DOHH2 (cell line): ENCODE measurements at regions not wholly inside any gene's neighbourhood (a gene's known extent, or its start where the extent isn't known, plus 50 kb on each side); places are given as distances from the start of the nearest gene placed in this dataset.

Source experiments
- H3F3A ChIP-seq: fragments of 200-600 bp; sonication (generic), shearing (Covaris generic); 2 replicates; pipeline ENCODE4 v1.6.0; 2016; ENCODE audit warnings: antibody characterized with exemption, mild to moderate bottlenecking; ENCODE audit not compliant: control insufficient read depth, insufficient read depth
- H3K27ac ChIP-seq: fragments of 200-600 bp; sonication (generic); 2 replicates; pipeline ENCODE4 v1.5.1; 2014; ENCODE audit warnings: low read depth, mild to moderate bottlenecking, low read length, moderate library complexity
- H3K27me3 ChIP-seq: fragments of 200-600 bp; sonication (generic); 2 replicates; pipeline ENCODE4 v1.6.1; 2014; ENCODE audit warnings: mild to moderate bottlenecking, low read length, mixed read lengths; ENCODE audit not compliant: control insufficient read depth
- H3K36me3 ChIP-seq: fragments of 200-600 bp; sonication (generic); 2 replicates; pipeline ENCODE4 v1.6.1; 2014; ENCODE audit warnings: mild to moderate bottlenecking, low read length, moderate library complexity, mixed read lengths; ENCODE audit not compliant: control insufficient read depth
- H3K4me1 ChIP-seq: fragments of 200-600 bp; sonication (generic); 2 replicates; pipeline ENCODE4 v1.6.1; 2014; ENCODE audit warnings: mild to moderate bottlenecking, low read length, mixed read lengths; ENCODE audit not compliant: control insufficient read depth
- H3K4me2 ChIP-seq: fragments of 200-600 bp; sonication (generic); 2 replicates; pipeline ENCODE4 v1.6.0; 2014; ENCODE audit warnings: mild to moderate bottlenecking, low read length, moderate library complexity
- H3K4me3 ChIP-seq: fragments of 200-600 bp; sonication (generic); 2 replicates; pipeline ENCODE4 v1.5.1; 2014; ENCODE audit warnings: mild to moderate bottlenecking, low read length, mixed read lengths
- H3K79me2 ChIP-seq: fragments of 200-600 bp; sonication (generic); 2 replicates; pipeline ENCODE4 v1.6.1; 2014; ENCODE audit warnings: mild to moderate bottlenecking, low read length, mixed read lengths; ENCODE audit not compliant: control insufficient read depth
- H3K9me2 ChIP-seq: fragments of 200-600 bp; sonication (generic); replicated peaks from 2 replicates; pipeline ENCODE4 v1.6.1; 2014; ENCODE audit warnings: mild to moderate bottlenecking, low read length, mixed read lengths; ENCODE audit not compliant: control insufficient read depth
- H3K9me3 ChIP-seq: fragments of 200-600 bp; sonication (generic); 2 replicates; pipeline ENCODE4 v1.6.1; 2014; ENCODE audit warnings: antibody characterized with exemption, low read length, mixed read lengths; ENCODE audit not compliant: control insufficient read depth, insufficient read depth
- H4K20me1 ChIP-seq: fragments of 200-600 bp; sonication (generic); 2 replicates; pipeline ENCODE4 v1.6.0; 2014; ENCODE audit warnings: low read depth, mild to moderate bottlenecking, antibody characterized with exemption, low read length, moderate library complexity; ENCODE audit not compliant: control insufficient read depth, insufficient read depth
- EZH2phosphoT487 ChIP-seq: fragments of 200-600 bp; sonication (generic); IDR thresholded peaks from 2 replicates; pipeline ENCODE4 v1.6.1; 2017; ENCODE audit warnings: borderline replicate concordance, mild to moderate bottlenecking, antibody characterized with exemption, low read length, moderate library complexity, mixed read lengths
- TF ChIP-seq, protein P1 (sequence below): fragments of 200-600 bp; sonication (generic); IDR thresholded peaks from one replicate; pipeline ENCODE4 v1.5.1; 2014; ENCODE audit warnings: antibody characterized with exemption, mild to moderate bottlenecking, low read depth, low read length; ENCODE audit not compliant: poor library complexity, severe bottlenecking

DNA sequence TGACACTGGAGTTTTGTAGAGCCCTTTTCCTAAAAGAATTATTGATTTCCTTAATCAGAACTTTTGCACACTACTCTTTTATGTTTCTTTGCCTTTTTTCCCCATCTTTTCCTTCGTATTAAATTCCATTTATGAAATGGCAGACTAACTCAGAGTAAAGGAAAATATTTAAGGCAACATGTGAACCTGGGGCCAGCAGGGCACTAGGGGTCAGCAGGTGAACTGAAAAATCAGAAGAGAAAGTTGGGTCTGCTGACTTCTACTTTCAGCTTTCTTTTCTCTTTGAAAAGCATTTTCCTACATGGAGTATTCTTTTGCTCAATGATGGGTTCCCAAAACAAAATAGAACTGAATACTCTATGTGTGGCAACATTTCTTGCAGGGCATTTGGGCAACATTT is 226.6 kb upstream of the EXOC2 start:
- no peaks in the 10 kb centered on the region for H3K4me1 ChIP-seq
- no peak overlapping the region for H3K27ac ChIP-seq
- H3K27me3 ChIP-seq, result no peaks in the 10 kb centered on the region
- no peaks in the 10 kb centered on the region for H3F3A ChIP-seq
- no peaks in the 10 kb centered on the region for H4K20me1 ChIP-seq
- no peak overlapping the region for H3K4me3 ChIP-seq
- peaks cover 12% of the 10 kb centered on the region; the same call in 1 of the 2 replicates for H3K9me3 ChIP-seq
- TF ChIP-seq, protein P1, sequence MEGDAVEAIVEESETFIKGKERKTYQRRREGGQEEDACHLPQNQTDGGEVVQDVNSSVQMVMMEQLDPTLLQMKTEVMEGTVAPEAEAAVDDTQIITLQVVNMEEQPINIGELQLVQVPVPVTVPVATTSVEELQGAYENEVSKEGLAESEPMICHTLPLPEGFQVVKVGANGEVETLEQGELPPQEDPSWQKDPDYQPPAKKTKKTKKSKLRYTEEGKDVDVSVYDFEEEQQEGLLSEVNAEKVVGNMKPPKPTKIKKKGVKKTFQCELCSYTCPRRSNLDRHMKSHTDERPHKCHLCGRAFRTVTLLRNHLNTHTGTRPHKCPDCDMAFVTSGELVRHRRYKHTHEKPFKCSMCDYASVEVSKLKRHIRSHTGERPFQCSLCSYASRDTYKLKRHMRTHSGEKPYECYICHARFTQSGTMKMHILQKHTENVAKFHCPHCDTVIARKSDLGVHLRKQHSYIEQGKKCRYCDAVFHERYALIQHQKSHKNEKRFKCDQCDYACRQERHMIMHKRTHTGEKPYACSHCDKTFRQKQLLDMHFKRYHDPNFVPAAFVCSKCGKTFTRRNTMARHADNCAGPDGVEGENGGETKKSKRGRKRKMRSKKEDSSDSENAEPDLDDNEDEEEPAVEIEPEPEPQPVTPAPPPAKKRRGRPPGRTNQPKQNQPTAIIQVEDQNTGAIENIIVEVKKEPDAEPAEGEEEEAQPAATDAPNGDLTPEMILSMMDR, result no peak
- TF ChIP-seq EZH2phosphoT487, result no peak
- H3K9me2 ChIP-seq, result no peaks in the 10 kb centered on the region
- no peaks in the 10 kb centered on the region for H3K79me2 ChIP-seq
- no peaks in the 10 kb centered on the region for H3K36me3 ChIP-seq
- H3K4me2 ChIP-seq, result no peak overlapping the region

DNA sequence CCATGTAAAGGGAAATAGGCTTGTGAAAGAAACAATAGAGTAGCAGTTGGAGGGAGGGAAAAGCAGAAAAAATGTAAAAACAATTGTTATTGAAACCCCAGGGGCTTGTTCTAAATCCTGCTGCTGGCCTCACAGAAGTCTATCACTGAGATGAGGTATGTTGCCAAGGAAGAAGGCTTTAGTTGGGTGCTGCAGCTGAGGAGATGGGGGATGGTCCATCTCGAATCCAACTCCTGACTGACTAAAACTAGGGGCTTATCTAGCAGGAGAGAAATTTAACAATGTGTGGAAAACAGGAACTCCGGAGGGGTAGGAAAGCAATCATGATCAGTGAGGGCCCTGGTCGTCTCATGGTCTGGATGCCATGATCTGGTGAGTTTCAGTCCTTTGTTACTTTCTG is 225.0 kb upstream of the EXOC2 start:
- Histone ChIP-seq H3K9me3 (peaks cover 10% of the 10 kb centered on the region; the same call in 1 of the 2 replicates), H3K27me3 (no peaks in the 10 kb centered on the region), H3K4me1 (no peaks in the 10 kb centered on the region), H3K79me2 (no peaks in the 10 kb centered on the region), H3K9me2 (no peaks in the 10 kb centered on the region), H3K4me2 (no peak overlapping the region), H3F3A (no peaks in the 10 kb centered on the region), H3K4me3 (no peak overlapping the region), H4K20me1 (no peaks in the 10 kb centered on the region), H3K27ac (no peak overlapping the region), H3K36me3 (no peaks in the 10 kb centered on the region)
- no peak for TF ChIP-seq EZH2phosphoT487
- TF ChIP-seq, protein P1, result no peak

DNA sequence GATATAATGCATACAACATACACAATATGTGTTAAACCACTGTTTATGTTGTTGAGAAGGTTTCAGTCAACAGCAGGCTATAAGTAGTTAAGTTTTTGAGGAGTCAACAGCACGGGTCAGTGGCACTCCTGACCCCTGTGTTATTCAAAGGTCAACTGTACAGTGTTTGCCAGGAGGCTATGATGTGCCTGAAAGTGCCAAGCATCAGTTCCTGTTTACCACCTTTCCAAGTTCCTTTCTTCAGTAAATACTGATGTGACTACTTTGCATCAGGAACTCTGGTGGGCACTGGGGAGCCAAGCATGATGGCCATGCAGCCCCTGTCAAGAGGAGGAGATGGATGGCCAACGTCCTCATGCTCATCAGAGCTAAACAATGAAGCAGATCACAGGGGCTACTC is 224.4 kb upstream of the EXOC2 start:
- Histone ChIP-seq H3F3A (no peaks in the 10 kb centered on the region), H3K4me2 (no peak overlapping the region), H3K27me3 (no peaks in the 10 kb centered on the region), H3K9me2 (no peaks in the 10 kb centered on the region), H3K36me3 (no peaks in the 10 kb centered on the region), H3K4me1 (no peaks in the 10 kb centered on the region), H3K27ac (no peak overlapping the region), H4K20me1 (no peaks in the 10 kb centered on the region), H3K9me3 (peaks cover 10% of the 10 kb centered on the region; the same call in 1 of the 2 replicates), H3K4me3 (no peak overlapping the region), H3K79me2 (no peaks in the 10 kb centered on the region)
- TF ChIP-seq EZH2phosphoT487, result no peak
- TF ChIP-seq, protein P1, result no peak
